ENCODE measurements at regions not wholly inside any gene's neighbourhood (a gene's known extent, or its start where the extent isn't known, plus 50 kb on each side); places are given as distances from the start of the nearest gene placed in this dataset.

DNA sequence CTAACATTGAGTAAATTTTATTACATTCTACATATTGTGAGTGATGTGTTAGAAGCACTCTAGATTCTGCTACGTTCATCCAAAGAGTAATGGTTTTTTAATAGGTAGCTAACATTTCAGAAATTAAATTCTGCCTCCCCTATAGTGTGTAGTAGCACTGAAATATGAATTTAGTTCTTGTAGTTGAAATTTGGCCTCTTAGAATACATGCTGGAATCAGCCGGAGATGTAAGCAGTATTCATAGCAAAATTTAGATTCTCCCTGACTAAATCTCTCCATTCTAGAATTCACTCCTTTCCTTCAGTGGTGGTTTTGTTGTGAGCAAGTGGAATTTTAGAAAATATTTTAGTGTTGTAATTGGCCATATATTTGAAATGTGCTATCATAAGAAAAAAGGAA, 799.9 kb upstream of the CDH10 start:
- H3K4me2 ChIP-seq, result no peak overlapping the region
- no peak overlapping the region for H3K4me3 ChIP-seq (ENCODE audit: low read depth in 2 of 2, low read length in 1 of 2)
- no peak overlapping the region for H3K9ac ChIP-seq
- H3K36me3 ChIP-seq (replicated peaks in 1 of 2; ENCODE audit: control insufficient read depth in 1 of 2, insufficient read depth in 2 of 2, low read length in 1 of 2), result no peaks in the 10 kb centered on the region
- H3K27ac ChIP-seq (ENCODE audit: low read depth in 2 of 2, low read length in 1 of 2), result no peak overlapping the region
- no peaks in the 10 kb centered on the region for H3K27me3 ChIP-seq (ENCODE audit: insufficient read depth)
- no peaks in the 10 kb centered on the region for H3K9me3 ChIP-seq
- TF ChIP-seq NFIC (IDR thresholded peaks at IDR 0.05; ENCODE audit: borderline replicate concordance) (no peak), SMC3 (IDR thresholded peaks at IDR 0.05; ENCODE audit: low read depth, low read length) (no peak), CTCF (IDR thresholded peaks at IDR 0.05) (no peak), SIN3A (IDR thresholded peaks at IDR 0.05; ENCODE audit: borderline replicate concordance, low read depth, low read length) (no peak), RAD21 (IDR thresholded peaks at IDR 0.05; ENCODE audit: low read length) (no peak), FOSL2 (IDR thresholded peaks at IDR 0.05; ENCODE audit: borderline replicate concordance, low read depth) (no peak), CHD2 (IDR thresholded peaks at IDR 0.05; ENCODE audit: low read length, partially characterized antibody) (no peak)
- TF ChIP-seq, protein P1, sequence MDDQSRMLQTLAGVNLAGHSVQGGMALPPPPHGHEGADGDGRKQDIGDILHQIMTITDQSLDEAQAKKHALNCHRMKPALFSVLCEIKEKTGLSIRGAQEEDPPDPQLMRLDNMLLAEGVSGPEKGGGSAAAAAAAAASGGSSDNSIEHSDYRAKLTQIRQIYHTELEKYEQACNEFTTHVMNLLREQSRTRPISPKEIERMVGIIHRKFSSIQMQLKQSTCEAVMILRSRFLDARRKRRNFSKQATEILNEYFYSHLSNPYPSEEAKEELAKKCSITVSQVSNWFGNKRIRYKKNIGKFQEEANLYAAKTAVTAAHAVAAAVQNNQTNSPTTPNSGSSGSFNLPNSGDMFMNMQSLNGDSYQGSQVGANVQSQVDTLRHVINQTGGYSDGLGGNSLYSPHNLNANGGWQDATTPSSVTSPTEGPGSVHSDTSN (IDR thresholded peaks at IDR 0.05), result no peak
- WGBS (ENCODE audit: low lambda C conversion rate), result 13% methylated on average over 2 of the region's 2 CpGs
- no peaks in the 10 kb centered on the region for H3K79me2 ChIP-seq (ENCODE audit: insufficient read depth)
- no peaks in the 10 kb centered on the region for H3K9me2 ChIP-seq
- no peak overlapping the region for H2AFZ ChIP-seq (ENCODE audit: low read depth)
- no peak for DNase-seq
- CTCF ChIA-PET, result no interaction called here
- no peaks in the 10 kb centered on the region for H3F3A ChIP-seq (replicated peaks; ENCODE audit: insufficient read depth)
- no peaks in the 10 kb centered on the region for H3K4me1 ChIP-seq (ENCODE audit: control insufficient read depth in 1 of 2, insufficient read depth in 2 of 2, low read depth in 1 of 2, low read length in 1 of 2)
- POLR2A ChIA-PET, result no interaction called here
- no peaks in the 10 kb centered on the region for H4K20me1 ChIP-seq (ENCODE audit: insufficient read depth)

DNA sequence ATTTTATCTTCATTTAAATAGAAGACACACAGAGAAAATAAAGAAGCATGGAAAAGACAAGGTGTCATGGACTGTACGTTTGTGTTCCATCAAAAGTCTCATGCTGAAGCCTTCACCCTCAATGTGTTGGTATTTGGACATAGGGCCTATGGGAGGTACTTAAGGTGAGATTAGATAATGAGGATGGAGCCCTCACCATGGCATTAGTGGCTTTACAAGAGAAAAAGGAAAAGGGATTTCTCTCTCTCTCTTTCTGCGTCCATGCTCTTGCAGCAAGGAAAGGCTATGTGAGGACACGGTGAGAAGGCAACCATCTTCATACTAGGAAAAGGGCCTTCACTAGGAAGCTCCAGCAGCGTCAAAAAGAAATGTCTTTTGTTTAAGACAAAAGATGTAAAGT, 797.0 kb upstream of the CDH10 start:
- Histone ChIP-seq H3K9me2 (no peaks in the 10 kb centered on the region), H3K9me3 (no peaks in the 10 kb centered on the region), H3K27me3 (ENCODE audit: insufficient read depth) (no peaks in the 10 kb centered on the region), H3K4me2 (no peak overlapping the region), H2AFZ (ENCODE audit: low read depth) (no peak overlapping the region), H3K9ac (no peak overlapping the region), H3K4me3 (ENCODE audit: low read depth in 2 of 2, low read length in 1 of 2) (no peak overlapping the region), H3K4me1 (ENCODE audit: control insufficient read depth in 1 of 2, insufficient read depth in 2 of 2, low read depth in 1 of 2, low read length in 1 of 2) (no peaks in the 10 kb centered on the region), H3F3A (replicated peaks; ENCODE audit: insufficient read depth) (no peaks in the 10 kb centered on the region), H3K36me3 (replicated peaks in 1 of 2; ENCODE audit: control insufficient read depth in 1 of 2, insufficient read depth in 2 of 2, low read length in 1 of 2) (no peaks in the 10 kb centered on the region), H4K20me1 (ENCODE audit: insufficient read depth) (no peaks in the 10 kb centered on the region), H3K27ac (ENCODE audit: low read depth in 2 of 2, low read length in 1 of 2) (no peak overlapping the region), H3K79me2 (ENCODE audit: insufficient read depth) (no peaks in the 10 kb centered on the region)
- 11% methylated on average over 4 of the region's 4 CpGs for WGBS (ENCODE audit: low lambda C conversion rate)
- no peak for DNase-seq
- POLR2A ChIA-PET, result no interaction called here
- CTCF ChIA-PET, result no interaction called here
- TF ChIP-seq RCOR1 (IDR thresholded peaks at IDR 0.05; ENCODE audit: low read length), result no peak
- TF ChIP-seq USF1 (IDR thresholded peaks at IDR 0.05; ENCODE audit: borderline replicate concordance, low read depth), result no peak
- no peak for TF ChIP-seq ZBTB33 (IDR thresholded peaks at IDR 0.05; ENCODE audit: borderline replicate concordance, low read depth)
- TF ChIP-seq NFIC (IDR thresholded peaks at IDR 0.05; ENCODE audit: borderline replicate concordance), result no peak
- TF ChIP-seq TCF12 (IDR thresholded peaks at IDR 0.05), result no peak
- no peak for TF ChIP-seq FOXJ3 (CRISPR knock-in tag; IDR thresholded peaks at IDR 0.05)
- TF ChIP-seq MXI1 (IDR thresholded peaks at IDR 0.05; ENCODE audit: low read depth, low read length), result no peak

Data from SK-N-SH (cell line).